ENCODE measurements at regions not wholly inside any gene's neighbourhood (a gene's known extent, or its start where the extent isn't known, plus 50 kb on each side); places are given as distances from the start of the nearest gene placed in this dataset.
A peak's percentile ranks its signal among the peaks of the same experiment; 100 is the strongest.
"Not testable (repeated sequence)": the region's sequence is repeated elsewhere in the genome, so short reads cannot be mapped to it uniquely, and the experiment has no call there.

DNA sequence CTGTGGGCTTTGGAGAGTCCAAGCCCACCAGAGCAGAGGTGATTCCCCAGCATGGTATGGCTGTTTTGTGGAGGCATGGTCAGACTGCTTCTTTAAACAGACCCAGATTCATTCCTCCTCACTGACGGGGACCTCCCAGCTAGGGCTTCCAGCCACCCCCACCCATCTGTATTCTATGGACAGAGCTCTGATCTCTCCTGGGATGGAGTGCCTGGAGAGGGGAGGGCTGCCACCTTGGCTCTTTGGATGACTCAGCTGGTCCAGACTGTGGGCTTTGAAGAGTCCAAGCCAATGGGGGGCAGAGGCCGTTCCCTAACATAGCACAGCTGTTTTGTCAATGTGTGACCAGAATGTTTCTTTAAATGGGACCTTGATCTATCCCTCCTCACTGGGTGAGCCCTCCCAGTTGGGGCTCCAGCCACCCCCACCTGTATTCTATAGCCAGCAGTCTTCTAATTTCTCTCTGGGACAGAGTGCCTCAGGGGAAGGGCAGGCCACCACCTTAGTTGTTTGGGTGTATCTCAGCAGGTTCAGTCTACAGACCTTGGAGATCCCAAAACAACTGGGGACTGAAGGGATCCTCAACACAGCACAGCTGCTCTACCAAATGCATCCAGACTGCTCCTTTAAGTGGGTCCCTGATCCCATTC is 122.0 kb upstream of the OSTN start:
- DNase-seq: no peak

DNA sequence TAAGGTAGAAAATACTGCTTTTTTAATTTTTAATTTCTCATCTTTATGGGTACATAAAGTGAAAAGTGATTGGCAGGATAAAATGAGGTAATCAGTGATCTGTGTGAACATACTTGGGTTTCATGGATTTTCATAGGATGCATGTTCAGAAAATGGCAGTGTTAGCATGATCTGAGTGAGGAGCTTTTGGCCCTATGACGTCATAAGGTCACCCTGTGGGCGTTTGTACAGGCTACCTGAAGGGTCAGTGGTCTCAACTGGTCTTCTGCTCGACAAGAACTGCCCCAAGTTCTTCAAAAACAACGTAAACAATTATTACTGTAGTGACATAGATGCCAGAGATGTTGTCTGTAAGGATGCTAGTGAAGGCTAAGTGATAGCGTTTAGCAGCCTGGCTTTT is 124.5 kb upstream of the OSTN start:
- no peak for DNase-seq

DNA sequence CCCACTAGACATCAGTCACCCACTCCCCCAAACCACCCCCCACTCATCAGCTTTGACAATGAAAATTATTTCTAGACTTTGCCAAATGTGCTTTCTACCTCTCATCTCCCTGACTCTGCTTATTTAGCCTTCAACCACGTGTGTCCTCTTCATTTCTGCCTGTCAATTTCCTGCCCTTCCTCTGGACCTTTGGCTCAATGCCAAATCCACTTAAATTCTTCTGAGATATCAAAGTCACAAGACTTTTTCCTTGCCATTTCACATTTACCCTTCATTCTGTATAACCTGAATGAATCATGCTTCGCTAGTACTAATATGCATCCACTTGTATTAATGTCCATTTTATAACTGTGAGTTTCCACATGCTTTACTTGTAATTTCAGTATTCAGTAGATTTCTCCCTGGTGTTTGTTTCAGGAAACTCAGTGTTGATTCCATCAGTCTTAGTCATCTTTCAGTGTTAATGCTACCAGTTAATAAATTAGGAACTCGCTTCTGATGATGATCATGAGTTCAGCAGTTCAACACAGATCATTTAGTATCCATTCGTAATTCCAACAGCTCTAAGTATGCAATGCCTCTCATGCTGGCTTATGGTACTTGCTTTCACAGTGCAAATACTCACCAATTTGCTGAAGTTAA is 128.2 kb upstream of the OSTN start:
- DNase-seq: peak; percentile 4

DNA sequence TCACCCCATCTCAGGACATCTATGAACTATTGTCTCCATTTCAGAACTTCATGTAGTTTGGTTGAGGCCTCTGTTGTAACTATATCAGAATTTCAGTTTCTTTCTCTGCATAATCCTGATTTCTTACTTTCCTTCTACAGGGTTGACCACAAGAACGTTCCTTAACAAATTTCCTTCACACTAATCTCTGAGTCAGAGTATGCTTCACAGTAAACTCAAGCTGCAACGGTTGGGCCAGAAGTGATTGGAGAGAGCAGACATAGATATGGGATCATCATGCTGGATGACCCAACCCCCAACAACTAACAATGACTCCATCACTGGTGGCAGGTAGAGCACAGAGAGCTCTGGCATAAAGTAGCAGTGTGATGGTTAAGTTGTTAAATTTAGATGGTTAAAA is 128.8 kb upstream of the OSTN start:
- DNase-seq: no peak

DNA sequence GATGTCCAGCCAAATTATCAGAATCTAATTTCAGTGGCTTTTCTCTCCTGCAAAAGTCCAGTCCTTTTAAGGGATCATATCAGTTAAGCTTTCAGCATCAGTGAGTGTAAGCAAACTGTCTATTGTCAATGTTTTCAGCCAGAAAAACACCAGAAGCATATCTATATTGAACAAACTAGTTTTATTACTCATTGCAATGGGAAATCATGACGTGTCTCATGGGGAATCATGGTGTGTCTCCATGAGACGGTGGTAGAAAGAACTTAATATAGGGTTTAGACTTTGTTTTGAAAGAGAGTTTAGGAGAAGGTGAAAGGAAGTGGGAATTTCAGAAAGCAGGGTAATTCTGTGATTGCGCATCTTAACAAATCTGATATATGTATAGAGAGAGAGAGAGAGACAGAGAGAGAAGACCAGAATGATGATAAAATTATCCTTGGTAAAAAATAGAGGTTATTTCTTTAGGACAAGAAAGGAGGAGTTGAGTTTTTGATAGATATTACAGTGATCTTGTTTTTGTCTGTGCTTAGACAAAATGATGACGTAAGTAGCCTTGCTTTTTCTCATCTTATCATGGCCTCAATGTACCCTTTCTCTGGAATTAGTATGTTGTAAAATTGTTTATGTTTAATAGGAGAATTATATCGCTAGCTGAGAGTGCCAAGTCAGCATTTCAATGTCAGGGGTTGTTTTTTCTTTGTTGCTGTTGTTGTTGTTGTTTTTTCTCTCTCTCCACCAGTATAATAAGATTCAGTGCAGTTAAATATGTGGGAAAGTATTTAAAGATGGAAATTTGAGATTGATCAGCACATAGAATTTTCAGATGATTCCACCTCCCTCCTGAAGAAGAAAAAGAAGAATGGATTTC is 129.9 kb upstream of the OSTN start:
- DNase-seq: no peak

DNA sequence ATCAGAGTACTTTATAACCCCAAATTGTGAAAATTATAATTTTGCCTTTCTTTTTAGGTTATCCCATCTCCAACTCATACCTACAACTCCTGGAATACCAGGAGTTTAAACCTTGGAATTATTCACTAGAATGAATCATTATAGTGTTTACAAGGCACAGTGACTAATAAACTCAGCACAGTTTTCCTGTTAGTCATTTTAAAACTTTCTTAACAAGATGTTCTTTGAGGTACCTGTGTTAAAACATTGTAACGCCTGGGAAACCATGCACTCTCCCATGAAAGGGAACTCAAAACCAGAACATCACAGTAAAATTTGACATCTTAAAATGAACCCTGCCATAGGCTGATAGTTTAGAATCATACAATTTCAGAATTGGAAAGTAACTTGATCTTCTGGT is 132.4 kb upstream of the OSTN start:
- no peak for DNase-seq

DNA sequence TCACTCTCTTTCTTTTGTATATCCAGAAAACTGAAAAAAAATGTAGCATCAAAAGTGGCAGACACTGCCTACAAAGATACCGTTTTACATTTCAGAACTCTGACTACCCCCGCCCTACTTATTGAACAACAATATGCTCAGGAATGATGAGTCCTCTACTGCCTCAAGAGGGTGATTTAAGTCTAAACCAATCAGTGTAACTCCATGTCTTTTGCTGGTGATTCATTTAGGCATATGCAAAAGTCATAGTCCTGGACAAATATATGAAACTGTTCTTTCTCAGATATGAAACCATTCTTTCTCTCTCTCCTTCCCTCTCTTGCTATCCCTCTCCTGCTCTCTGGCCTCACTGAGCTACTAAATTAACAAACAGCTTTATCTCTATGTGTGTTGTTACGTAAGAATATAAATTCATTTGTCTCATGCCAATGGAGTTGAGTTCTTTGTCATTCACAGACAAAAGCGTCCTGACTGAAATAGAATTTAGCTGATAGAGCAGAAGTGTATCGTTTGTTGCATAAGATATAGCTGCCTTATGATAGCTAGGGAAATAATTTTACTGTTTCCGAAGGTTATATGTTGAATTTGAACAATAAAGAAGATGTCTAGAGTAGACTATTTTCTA is 133.7 kb upstream of the OSTN start:
- DNase-seq: no peak

DNA sequence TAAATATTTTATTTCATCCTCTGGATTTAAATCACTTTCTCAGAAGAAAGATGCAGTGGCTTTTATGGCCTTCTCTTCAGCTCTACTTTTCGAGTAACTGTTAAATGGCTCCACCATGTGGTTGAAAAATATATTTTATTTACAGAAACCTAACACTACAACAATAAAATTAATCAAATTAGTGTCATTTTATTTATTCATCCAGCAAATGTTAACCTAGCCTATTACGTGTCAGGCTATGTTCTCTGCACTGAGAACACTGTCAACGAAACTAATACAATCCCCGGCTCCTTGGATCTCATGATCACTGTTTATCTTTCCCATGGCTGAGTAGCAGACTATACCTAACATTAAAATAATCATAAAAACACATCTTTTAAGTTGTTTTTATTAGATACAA is 148.0 kb upstream of the OSTN start:
- DNase-seq: peak; percentile 52

DNA sequence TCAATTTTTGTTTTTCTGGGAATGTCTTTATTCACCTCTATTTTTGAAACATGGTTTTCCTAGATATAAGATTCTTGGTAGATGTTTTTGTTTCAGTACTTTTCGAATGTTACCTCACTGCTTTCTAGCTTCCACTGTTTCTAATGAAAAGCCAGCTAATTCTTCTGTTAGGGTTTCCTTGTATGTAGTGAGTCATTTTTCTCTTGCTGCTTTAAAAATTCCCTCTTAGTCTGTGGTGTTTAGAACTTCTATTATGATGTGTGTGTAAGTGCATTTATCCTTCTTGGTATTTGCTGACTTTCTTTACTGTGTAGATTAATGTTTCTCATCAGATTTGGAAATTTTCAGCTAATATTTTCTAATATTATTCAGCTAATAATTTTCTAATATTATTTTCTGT is 151.1 kb upstream of the OSTN start:
- no peak for DNase-seq

DNA sequence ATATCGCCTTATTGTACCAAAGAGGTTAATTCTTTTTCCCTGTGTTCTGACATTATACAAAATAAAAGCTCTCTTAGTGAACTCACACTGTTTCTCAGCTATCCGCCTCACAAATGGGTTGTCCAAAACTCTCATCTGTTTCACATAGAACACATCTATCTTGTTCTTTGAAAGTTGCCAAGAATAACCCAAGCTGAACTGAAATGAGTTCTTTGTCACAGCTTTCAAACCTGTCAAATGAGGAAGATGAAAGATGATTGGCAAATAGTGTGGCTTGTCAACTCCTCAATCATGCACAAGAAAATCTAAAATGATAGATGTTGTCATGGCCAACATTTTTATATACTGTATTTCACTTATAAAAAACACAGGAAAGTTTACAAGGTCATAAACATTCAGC is 168.1 kb upstream of the OSTN start:
- DNase-seq: no peak

DNA sequence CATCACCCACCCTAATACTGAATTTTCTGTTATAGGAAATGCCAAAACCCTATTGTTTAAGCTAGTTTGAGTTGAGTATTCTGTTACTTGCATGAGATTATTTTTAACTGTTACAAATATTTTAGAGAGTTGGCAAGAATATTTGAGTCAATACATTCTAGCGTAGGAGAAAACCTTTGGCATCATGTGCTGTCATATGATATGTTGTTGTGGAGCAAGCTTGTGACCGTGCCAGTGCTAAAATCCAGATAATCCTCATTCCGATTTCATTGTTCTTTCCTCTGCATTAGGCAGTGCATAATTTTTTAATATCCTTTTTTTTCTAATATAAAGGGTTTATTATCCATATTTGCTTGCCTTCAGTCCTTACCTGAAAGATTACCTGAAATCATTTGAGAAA is 168.0 kb upstream of the GMNC start:
- peak; percentile 56 for DNase-seq

DNA sequence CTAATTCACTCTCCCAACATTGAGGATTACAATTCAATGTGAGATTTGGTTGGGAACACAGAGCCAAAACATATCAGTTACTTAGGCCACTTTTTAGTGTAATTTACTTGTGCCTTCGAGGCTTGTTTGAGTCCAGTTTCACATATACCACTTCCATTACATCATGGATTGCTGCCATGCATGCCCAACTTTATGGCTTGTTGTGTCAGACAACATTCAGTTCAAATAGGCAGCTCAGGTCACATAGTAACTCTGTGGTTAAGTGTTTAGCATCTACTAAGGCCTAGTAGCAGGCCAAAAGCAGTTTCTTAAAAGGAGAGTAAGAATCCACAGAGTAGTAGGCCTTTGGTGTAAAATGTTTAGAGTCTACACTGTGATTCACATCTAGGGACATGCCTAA is 164.3 kb upstream of the GMNC start:
- no peak for DNase-seq

DNA sequence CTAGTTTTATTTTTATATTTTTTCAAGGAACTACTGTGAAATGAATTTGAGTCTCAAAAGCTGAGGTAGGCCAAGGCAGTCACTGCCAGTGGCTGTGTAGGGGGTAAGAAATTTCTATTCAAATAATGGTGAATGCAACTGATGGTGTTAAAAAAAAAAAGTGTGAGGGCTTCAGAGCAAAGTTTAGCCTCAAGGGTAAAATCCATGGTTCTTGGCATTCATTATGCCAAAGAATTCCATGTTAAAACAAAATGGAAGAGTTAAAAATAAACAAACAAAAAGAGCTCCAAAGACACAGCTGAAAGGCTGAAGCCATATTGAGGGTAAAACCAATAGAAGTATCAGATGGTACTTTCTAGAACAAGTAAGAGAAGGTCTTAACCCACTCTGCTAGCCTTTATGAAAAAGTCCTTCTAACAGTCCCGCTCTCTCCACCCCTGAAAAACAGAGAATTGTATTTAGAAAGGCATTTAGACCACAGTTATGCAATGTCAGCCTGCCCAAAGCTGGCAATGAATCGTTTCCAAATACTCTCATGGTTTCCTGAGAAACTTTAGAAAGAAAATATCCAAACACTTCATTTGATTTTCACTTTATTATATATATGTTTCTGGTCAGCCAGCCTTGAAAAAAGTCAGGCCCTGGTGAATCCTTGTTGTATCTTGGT is 158.4 kb upstream of the GMNC start:
- no peak for DNase-seq

DNA sequence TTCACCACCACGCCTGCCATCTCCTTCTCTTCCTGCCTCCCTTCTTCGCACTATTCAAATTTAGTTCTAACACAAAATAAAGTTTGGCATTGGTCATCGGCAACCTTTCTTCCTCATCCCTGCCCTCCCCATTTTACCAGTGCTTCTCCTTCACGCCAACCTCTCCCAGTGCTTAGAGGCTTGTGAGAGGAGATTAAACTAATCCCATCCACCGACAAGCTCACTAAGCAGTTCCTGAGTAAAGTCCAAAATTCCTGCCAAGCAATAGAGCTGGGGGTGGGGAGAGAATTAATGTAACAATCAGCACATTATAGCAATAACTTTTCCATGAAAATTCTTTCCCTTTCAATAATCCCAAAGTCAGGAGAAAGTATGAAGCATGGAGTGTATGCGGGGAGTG is 157.4 kb upstream of the GMNC start:
- no peak for DNase-seq

DNA sequence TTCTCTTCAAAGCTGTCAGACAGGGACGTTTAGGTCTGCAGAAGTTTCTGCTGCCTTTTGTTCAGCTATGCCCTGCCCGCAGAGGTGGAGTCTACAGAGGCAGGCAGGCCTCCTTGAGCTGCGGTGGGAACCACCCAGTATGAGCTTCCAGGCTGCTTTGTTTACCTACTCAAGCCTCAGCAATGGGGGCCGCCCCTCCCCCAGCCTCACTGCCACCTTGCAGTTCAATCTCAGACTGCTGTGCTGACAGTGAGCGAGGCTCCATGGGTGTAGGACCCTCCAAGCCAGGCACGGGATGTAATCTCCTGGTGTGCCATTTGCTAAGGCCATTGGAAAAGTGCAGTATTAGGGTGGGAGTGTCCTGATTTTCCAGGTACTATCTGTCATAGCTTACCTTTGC is 153.5 kb upstream of the GMNC start:
- not testable (repeated sequence) for DNase-seq

DNA sequence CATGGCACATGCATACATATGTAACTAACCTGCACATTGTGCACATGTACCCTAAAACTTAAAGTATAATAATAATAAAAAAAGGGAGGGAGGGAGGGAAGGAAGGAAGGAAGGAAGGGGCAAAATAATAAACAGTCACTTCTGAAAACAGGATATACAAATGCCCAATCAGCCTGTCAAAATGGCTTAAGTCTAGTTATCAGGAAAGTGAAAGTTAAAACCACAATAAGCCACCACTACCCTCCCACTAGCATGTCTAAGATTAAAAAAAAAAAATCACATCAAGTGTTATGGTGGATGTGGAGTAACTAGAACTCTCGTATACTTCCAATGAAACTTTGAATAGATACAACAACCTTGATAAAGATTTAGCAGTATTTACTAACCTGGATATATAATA is 145.6 kb upstream of the GMNC start:
- DNase-seq: no peak

DNA sequence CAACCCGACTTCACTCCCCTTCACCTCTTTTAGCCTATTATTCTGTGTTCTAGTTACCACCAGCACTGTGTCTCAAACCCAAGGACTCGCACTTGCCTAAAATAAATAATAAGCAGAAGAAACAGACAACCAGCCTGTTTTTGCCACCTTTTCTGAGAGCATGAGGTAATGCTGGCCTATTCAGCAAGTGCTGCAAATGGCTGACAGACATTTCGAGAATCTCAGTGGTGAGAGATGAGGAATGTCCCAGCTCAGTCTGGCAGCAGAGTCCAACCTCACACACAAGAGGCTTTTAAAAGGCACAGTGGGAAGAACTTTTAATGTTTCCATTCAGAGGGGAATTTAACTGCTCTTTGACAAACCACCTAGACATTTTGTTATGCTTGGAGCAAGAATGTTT is 143.3 kb upstream of the GMNC start:
- DNase-seq: peak; percentile 20

DNA sequence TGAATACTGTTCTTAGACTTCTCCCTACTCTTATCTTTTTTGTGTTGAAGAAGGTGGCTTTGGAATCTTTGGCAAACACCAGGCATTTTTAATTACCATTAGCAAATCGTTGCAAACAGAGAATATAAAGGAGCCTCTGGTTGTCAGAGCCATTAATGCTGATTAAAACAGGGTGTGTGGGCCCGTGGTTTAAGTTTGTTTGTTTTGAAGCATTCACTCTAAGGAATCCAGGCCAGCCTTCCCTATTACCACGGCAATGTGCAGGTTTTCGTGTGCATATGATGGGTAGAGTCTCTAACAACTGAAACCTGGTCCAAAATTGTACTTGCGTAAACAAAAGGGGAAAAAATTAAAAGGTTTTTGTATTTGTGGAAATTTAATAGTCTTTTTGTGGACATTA is 141.2 kb upstream of the GMNC start:
- DNase-seq: no peak

DNA sequence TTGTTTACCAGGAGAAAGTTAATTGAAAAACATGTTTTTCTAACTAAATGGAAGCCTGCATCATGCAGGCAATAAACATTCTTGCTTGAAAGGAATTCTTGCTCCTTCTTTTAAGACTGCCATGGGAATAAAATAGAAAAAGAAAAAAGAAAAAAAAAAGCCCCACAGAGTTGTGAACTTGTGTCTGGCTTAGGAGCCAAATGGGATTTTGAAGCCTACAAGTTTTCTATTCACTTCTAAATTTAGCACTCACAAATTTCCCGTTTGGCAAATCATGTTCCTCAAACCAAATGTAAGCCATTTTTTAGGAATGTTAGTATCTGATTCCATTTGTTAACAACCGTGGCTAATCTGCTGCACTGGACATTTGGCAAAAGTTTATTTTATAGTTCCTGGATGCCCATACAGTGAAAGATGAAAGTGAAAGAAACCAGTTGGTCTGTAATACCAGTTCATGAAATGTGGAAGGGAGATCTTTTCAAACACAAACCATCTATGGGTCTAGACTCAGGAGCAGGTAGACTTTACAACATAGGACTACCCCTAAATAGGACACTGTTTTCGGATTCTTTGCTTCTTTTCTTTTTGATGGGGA is 133.8 kb upstream of the GMNC start:
- DNase-seq: peak; percentile 37

DNA sequence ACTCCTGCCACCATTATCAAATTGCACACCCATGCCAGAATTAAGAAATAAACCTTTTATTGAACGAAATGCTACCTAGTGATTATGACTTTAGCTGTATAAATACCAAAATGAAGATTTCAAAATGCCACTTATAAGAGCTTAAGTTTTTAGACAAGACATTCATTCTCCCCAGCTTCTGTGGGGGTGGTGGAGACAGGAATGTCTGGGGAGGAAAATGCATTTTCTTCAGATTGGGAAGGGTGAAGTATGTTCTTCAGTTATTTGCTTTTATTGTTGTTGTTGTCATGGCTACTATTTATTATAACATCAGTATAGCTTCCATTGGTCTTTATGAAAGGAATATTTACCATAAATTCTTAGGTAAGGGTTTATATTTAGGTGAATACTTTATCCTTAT is 132.7 kb upstream of the GMNC start:
- no peak for DNase-seq

DNA sequence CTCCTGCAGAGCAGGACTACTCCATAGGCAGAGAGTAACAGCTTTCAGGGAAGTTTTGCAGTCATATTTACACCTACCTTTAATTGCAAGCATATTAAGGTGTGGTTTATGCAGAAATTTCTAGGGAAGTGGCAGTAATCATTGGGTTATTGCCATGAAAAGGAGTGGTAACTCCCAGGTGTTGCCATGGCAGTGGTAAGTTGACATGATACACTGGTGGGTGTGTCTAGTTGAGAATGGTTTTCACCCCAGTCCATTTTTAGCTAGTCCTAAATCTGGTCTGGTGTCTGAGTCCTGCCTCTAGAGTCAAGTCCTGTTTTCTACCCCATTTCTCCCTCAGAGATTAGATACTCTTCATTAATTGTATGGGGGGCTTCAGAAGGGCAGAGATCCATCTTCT is 128.4 kb upstream of the GMNC start:
- DNase-seq: no peak

DNA sequence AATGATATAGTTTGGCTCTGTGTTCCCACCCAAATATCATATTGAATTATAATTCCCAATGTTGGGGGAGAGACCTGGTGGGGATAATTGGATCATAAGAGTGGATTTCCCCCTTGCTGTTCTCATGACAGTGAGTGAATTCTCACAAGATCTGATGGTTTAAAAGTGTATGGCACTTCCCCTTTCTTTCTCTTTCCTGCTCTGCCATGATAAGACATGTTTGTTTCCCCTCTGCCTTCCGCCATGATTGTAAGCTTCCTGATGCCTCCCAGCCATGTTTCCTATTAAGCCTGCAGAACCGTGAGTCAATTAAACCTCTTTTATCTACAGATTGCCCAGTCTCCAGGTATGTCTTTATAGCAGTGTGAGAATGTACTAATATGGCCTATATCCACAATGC is 126.7 kb upstream of the GMNC start:
- DNase-seq: no peak

Measured in tongue (tissue), 1 donor.